Ishikawa (cell line): ENCODE measurements at regions not wholly inside any gene's neighbourhood (a gene's known extent, or its start where the extent isn't known, plus 50 kb on each side); places are given as distances from the start of the nearest gene placed in this dataset.

Source experiments
- CEBPB ChIP-seq: IDR thresholded peaks from 2 replicates; pipeline ENCODE4 v1.6.1; 2012
- EP300 ChIP-seq: IDR thresholded peaks from 2 replicates; pipeline ENCODE4 v1.6.1; 2012; ENCODE audit warnings: borderline replicate concordance
- MAX ChIP-seq: IDR thresholded peaks from 2 replicates; pipeline ENCODE4 v1.6.1; 2012
- TEAD4 ChIP-seq: IDR thresholded peaks from 2 replicates; pipeline ENCODE4 v1.6.1; 2012

GRCh38 chr3:159776779-159777178, 211.9 kb upstream of the IL12A start:
- no peak for TF ChIP-seq CEBPB
- no peak for TF ChIP-seq MAX
- TF ChIP-seq EP300: no peak
- no peak for TF ChIP-seq TEAD4
